ENCODE measurements at regions not wholly inside any gene's neighbourhood (a gene's known extent, or its start where the extent isn't known, plus 50 kb on each side); places are given as distances from the start of the nearest gene placed in this dataset.
"Not testable (repeated sequence)": the region's sequence is repeated elsewhere in the genome, so short reads cannot be mapped to it uniquely, and the experiment has no call there.

DNA sequence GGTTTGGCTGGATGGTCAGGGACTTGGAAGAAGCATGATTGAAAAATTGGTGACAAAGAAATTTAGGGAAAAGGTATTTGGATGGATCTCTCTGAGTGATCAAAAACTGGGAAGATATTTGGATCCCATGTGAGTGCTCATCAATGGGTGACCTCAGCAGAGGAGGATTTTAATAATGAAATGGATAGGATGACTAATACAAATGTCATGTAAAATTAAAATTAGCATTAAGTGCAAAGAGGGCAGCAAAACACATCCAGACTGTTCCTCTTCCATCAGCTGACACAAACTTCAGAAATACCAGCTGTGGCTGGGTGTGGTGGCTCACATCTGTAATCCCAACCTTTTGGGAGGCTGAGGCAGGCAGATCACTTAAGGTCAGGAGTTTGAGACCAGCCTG lies 151.7 kb downstream of the THBS2 start:
- no peak for DNase-seq (ENCODE audit: low read depth, low spot score)

GRCh38 chr6:169101036-169101805 lies 152.4 kb downstream of the THBS2 start:
- DNase-seq (ENCODE audit: low read depth, low spot score), result peak; percentile 57

- peak; percentile 25 for DNase-seq (ENCODE audit: low read depth, low spot score)
These were observed 154.0 kb downstream of the THBS2 start for GRCh38 chr6:169099411-169100202.

DNA sequence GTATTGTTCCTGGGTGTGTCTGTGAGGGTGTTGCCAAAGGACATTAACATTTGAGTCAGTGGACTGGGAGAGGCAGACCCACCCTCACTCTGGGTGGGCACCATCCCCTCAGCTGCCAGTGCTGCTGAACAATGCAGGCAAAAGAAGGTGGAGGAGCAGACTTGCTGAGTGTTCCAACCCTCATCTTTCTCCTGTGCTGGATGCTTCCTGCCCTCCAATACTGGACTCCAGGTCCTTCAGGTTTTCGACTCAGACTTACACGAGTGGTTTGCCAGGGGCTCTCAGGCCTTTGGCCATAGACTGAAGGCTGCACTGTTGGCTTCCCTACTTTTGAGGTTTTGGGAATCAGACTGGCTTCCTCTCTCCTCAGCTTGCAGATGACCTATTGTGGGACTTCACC lies 155.0 kb downstream of the THBS2 start:
- DNase-seq (ENCODE audit: low read depth, low spot score), result not testable (repeated sequence)

DNA sequence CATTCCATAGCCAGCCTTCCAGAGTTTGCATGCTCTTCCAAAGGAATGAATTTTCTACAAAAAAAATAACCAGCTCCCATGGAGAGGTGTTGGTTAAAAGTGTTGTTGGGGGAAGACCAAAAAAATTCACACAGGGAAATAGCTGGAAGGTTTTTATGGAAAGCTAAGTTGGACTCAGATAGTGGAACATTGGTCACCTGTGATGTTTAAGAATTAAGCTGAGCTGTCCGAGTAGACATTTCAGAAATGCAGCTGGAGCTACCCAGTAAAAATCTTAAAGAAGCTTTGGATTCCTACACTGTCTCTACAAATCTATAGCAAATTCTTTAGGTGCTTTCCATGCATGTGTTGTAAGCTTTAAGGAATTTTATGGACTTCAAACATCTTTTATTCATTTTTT lies 155.5 kb downstream of the THBS2 start:
- DNase-seq (ENCODE audit: low read depth, low spot score), result peak; percentile 15

DNA sequence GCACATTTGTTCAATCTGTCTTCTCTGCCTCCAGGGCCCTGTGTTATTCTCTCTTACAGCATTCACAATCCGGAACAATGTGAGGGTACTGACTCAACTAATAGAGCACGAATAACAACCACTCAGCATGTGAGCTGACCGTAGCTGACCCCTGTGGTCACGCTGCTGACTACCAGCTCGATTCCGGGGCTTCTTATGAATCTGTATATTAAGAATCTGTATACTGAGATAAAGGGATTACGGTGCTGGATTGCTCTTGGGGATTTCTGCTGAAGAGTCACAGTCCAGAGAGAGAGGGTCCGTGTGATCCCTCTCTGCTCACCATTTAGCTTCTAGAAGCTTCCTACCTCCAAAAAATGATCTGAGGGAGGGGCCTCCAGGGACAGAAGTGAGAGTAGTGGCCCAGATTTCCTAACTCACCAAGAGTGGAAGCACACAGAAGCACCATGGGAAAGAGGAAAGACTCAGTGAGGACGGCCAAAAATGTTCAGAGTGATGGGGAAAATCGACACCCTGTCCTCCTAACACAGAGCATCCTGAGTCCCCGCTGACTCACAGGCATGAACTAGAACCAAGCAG lies 156.2 kb downstream of the THBS2 start:
- DNase-seq (ENCODE audit: low read depth, low spot score), result peak; percentile 93

- DNase-seq (ENCODE audit: low read depth, low spot score), result no peak
These were observed 157.3 kb downstream of the THBS2 start for GRCh38 chr6:169096388-169096787.

GRCh38 chr6:169095153-169095552 lies 158.5 kb downstream of the THBS2 start:
- DNase-seq (ENCODE audit: low read depth, low spot score), result no peak

DNA sequence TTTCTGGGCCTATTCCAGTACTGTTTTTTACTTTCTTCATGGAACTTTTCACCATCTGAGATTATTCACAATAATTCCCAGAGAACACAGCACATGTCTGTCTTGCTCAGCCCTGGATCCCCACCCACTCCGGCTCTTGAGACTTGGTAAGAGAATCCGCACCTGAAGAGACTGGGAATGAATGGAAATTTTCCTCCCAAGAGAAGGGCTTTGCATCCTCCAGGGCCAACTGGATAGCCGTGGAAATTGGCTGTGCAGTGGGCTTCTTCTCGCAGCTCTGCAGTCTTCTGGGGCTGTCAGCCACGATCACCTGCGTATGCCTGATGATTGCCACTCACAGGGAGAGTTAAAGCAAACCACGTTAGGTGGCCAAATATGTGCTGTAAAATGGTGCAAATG lies 159.1 kb downstream of the THBS2 start:
- DNase-seq (ENCODE audit: low read depth, low spot score), result no peak

GRCh38 chr6:169093770-169094551 lies 159.7 kb downstream of the THBS2 start:
- no peak for DNase-seq (ENCODE audit: low read depth, low spot score)

GRCh38 chr6:169093066-169093723 lies 160.5 kb downstream of the THBS2 start:
- no peak for DNase-seq (ENCODE audit: low read depth, low spot score)

DNA sequence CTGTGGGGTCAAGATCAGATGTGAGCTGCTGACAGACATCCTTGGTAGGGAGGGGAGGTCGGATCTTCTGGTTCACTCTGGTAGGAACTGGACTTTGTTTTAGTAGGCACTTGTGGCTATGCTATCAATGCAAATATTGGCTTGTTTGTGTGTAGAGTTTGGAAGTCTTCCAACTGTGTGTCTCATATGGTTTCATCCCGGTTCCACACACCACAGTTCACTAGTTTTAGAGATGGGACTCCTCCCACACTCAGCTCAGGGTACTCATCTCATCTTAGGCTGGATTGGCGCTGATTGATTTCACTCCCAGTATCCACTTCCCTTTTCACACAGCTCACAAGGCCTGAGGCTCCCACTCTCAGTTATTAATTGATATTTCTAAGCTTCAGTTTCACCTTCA lies 161.3 kb downstream of the THBS2 start:
- DNase-seq (ENCODE audit: low read depth, low spot score), result peak; percentile 29

- DNase-seq (ENCODE audit: low read depth, low spot score), result not testable (repeated sequence)
These were observed 163.0 kb downstream of the THBS2 start for GRCh38 chr6:169090514-169091127.

DNA sequence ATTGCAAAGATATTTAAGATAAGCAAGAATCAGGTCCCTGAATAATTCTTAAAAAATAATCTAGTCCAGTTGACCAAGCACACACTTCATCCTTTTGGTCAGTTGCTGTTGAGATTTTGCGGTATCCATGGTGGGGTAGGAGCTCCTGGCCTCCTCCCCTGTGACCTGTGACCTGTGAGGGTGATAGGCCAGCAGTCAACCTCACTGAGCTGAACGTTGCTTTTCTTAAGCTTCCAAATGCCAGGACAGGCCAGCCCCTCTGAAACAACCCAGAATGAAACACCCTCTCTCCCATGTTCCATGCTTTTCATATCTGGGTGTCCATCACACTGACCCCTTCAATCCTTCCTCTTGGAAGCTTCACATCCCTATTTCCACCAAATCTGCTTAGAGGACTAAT lies 164.9 kb downstream of the THBS2 start:
- no peak for DNase-seq (ENCODE audit: low read depth, low spot score)

DNA sequence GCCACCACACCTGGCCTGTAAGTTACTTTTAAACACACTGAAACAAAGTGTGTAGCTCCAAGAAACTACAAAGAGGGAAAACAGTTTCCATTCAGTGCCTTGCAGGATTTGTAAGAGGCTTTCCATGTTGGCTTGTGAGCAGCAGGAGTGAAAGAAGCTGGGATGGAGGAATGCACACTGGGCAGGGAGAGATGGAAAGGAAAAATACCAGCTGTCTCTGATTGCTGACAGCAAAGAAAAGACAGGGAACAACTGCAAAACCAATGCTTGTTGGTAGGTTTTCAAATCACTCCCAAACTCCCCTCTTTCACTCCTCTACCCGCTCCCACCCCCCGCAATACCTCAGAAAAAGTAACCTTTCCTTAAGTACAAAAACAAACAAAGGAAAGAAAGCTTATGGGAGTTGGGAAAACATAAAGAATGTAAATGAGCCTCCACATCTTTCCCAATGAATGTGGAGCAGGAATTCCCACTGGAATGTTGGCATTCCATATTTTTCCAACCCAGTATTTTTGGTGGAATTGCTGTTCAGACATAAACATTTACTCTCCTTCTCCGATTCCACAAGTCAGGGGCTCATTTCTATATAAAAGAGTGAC lies 166.1 kb downstream of the THBS2 start:
- DNase-seq (ENCODE audit: low read depth, low spot score), result peak; percentile 50

DNA sequence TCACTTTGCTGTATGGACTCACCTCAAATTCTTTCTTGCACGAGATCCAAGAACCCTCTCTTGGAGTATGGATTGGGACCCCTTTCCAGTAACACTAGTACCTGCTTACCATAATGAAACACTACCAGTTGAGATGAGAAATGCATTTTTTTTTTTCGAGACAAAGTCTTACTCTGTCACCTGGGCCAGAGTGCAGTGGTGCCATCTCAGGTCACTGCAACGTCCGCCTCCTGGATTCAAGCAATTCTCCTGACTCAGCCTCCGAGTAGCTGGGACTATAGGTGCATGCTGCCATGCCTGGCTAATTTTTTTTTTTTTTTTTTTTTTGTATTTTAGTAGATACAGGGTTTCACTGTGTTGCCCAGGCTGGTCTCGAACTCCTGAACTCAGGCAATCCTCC lies 167.0 kb downstream of the THBS2 start:
- DNase-seq (ENCODE audit: low read depth, low spot score), result not testable (repeated sequence)

- DNase-seq (ENCODE audit: low read depth, low spot score), result peak; percentile 20
These were observed 167.6 kb downstream of the THBS2 start for GRCh38 chr6:169086020-169086419.

GRCh38 chr6:169085466-169085865 lies 168.2 kb downstream of the THBS2 start:
- no peak for DNase-seq (ENCODE audit: low read depth, low spot score)

GRCh38 chr6:169084557-169084956 lies 169.1 kb downstream of the THBS2 start:
- DNase-seq (ENCODE audit: low read depth, low spot score), result not testable (repeated sequence)

DNA sequence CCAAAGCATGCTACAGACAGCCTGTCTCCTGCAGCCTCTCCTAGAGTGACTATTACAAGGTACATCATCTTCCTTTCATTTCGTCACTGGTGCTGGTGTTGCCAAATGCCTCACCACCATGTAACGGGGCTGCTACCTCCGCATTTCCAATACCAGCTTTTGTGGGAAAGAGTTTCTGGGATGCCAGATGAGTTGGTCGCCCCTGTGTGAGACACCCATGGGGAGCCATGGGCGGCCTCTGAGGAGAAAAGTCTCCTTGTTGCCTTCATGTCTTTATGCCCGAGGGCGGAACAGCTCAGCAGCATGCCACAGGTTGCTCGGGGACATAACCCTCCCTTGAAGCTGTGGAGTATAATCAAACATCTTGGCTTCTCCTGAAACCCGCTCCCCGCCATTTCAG lies 169.6 kb downstream of the THBS2 start:
- DNase-seq (ENCODE audit: low read depth, low spot score), result no peak

- DNase-seq (ENCODE audit: low read depth, low spot score), result no peak
These were observed 170.2 kb downstream of the THBS2 start for GRCh38 chr6:169083508-169083874.

Data from astrocyte of the hippocampus (primary cell).